ENCODE measurements at regions not wholly inside any gene's neighbourhood (a gene's known extent, or its start where the extent isn't known, plus 50 kb on each side); places are given as distances from the start of the nearest gene placed in this dataset.
A peak's percentile ranks its signal among the peaks of the same experiment; 100 is the strongest.

DNA sequence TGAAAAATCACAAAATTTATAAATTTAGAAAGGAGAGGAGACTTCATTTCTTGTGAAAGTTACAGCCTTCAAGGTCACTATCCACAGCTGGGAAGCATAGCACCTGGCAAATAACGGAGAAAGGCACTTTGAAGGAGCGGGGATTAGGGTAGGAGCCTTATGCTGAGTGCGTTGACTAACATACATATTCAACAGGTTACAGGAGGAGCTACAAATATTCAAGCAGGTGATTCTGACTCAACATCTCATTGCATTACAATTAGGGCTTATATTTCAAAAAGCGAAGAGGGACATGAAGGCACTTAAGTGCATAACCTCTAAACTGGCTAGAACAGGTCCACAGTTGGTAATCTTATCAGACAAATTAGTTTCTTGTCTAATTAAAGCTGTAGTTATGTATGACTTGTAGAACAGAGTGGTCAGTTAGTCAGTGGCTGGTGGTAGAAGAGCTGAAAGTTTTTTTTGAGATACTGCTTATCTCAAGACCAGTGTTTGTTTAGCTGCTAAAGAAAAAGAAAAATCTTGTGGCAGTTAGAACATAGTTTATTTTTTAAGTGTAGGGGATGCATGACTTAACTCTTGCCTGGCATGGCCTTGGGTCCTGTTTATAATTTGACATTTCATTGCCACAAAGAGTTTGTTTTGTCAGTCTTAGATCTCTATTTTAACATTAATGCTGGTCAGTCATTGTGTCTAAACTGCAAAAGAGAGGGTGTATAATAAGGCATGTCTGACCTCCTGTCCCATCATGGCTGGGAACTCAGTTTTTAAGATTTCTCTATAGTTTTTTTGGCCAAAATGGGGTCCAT lies 311.5 kb downstream of the DUSP10 start:
- DNase-seq (ENCODE audit: low read depth): no peak
- POLR2A ChIA-PET: no interaction called here

DNA sequence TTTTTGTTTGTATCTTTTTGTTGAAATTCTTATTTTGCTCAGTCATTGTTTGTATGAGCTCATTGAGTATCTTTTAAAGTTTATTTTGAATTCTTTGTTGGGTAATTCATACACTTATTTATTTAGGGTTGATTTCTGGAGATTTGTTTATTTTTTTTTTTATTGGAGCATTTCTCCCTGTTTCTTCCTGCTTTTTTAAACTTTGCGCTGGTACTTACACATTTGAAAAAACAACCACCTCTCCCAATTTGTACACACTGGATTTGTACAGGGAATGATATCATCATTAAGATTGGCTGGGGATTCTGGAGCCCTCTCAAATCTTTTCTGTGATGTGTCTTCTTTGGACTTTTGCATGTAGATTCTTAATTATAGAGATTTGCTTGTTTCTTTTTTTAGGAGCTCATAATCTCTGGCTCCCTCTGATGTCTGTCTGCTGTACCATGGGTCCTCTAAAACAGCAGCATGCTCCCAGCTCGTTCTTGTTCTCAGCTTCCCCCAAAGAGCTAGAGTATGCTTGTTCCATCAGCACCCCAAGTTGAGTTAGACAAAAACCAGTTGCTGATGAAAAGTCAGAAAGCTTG lies 310.7 kb downstream of the DUSP10 start:
- H3K4me3 ChIP-seq (ENCODE audit: low read depth, low read length): no peak overlapping the region
- H3K27me3 ChIP-seq (ENCODE audit: control insufficient read depth, insufficient read depth, low read length): no peaks in the 10 kb centered on the region
- POLR2A ChIA-PET: no interaction called here
- TF ChIP-seq, protein P1, sequence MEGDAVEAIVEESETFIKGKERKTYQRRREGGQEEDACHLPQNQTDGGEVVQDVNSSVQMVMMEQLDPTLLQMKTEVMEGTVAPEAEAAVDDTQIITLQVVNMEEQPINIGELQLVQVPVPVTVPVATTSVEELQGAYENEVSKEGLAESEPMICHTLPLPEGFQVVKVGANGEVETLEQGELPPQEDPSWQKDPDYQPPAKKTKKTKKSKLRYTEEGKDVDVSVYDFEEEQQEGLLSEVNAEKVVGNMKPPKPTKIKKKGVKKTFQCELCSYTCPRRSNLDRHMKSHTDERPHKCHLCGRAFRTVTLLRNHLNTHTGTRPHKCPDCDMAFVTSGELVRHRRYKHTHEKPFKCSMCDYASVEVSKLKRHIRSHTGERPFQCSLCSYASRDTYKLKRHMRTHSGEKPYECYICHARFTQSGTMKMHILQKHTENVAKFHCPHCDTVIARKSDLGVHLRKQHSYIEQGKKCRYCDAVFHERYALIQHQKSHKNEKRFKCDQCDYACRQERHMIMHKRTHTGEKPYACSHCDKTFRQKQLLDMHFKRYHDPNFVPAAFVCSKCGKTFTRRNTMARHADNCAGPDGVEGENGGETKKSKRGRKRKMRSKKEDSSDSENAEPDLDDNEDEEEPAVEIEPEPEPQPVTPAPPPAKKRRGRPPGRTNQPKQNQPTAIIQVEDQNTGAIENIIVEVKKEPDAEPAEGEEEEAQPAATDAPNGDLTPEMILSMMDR (IDR thresholded peaks at IDR 0.05; ENCODE audit: insufficient read depth, low read depth, low read length): peak; percentile 48
- H3K36me3 ChIP-seq (ENCODE audit: control insufficient read depth, insufficient read depth, low read length): no peaks in the 10 kb centered on the region
- CTCF ChIA-PET: interaction anchor here (0.5 to 8.0 kb wide), 25 partner anchors 9 to 1024 kb away, joined by 3 to 129 read pairs (median 3); no protein-coding TSS in a partner anchor
- no peak for DNase-seq (ENCODE audit: low read depth)

More for the DNA sequence above, 311.5 kb downstream of the DUSP10 start:
- Histone ChIP-seq H3K27me3 (ENCODE audit: control insufficient read depth, insufficient read depth, low read length) (no peaks in the 10 kb centered on the region), H3K36me3 (ENCODE audit: control insufficient read depth, insufficient read depth, low read length) (no peaks in the 10 kb centered on the region), H3K4me3 (ENCODE audit: low read depth, low read length) (no peak overlapping the region)
- TF ChIP-seq, protein P1 (IDR thresholded peaks at IDR 0.05; ENCODE audit: insufficient read depth, low read depth, low read length): no peak
- CTCF ChIA-PET: interaction anchor here (0.6 to 8.0 kb wide), 9 partner anchors 12 to 623 kb away, joined by 3 to 129 read pairs (median 4); no protein-coding TSS in a partner anchor

DNA sequence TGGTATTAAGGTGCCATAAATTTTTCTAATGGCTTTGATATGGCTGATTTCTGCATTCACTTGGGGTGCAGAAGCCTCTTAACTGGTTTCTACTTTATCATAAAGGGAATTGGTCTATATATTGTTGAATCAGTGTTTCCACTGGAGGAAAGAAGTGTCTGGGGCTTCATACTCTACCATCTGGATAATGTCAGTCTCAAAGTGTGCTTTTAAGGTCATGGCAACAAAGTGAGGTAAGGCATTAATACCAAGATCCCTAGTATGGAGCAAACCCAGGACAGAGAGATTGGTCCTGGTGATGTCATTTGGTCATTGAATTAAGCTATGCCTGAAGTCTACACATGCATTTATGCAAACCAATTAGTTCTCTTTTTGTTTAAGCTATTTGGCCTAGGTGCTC lies 309.9 kb downstream of the DUSP10 start:
- ChIA-PET CTCF (interaction anchor here (0.5 to 8.0 kb wide), 23 partner anchors 8 to 1023 kb away, joined by 3 to 129 read pairs (median 3); no protein-coding TSS in a partner anchor), POLR2A (no interaction called here)
- no peak for DNase-seq (ENCODE audit: low read depth)
- Histone ChIP-seq H3K36me3 (ENCODE audit: control insufficient read depth, insufficient read depth, low read length) (no peaks in the 10 kb centered on the region), H3K27me3 (ENCODE audit: control insufficient read depth, insufficient read depth, low read length) (no peaks in the 10 kb centered on the region), H3K4me3 (ENCODE audit: low read depth, low read length) (no peak overlapping the region)
- TF ChIP-seq, protein P1 (IDR thresholded peaks at IDR 0.05; ENCODE audit: insufficient read depth, low read depth, low read length): no peak

DNA sequence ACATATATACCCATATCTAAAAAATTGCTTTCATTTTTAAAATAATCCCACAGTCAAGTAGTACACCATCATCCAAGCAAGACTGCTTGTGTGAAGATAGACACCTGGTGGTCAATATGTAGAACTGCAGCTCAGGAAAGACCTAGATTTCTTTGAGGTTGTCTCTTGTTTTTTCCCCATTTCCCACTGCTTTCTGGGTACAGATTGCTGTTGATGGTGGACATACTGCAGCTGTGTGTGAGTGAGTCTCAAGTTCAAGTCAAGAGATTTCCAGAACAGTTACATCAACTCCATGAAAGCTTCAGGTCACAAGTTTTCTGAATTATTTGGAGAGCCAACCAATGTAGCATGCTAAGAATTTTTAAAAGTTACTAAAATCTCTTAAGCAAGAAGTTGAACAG lies 306.4 kb downstream of the DUSP10 start:
- no peak for DNase-seq (ENCODE audit: low read depth)
- Histone ChIP-seq H3K4me3 (ENCODE audit: low read depth, low read length) (no peak overlapping the region), H3K36me3 (ENCODE audit: control insufficient read depth, insufficient read depth, low read length) (no peaks in the 10 kb centered on the region), H3K27me3 (ENCODE audit: control insufficient read depth, insufficient read depth, low read length) (no peaks in the 10 kb centered on the region)
- ChIA-PET POLR2A (interaction anchor here (0.6 to 1.4 kb wide), 3 partner anchors 172 to 1237 kb away, joined by 3 read pairs; no protein-coding TSS in a partner anchor), CTCF (interaction anchor here (0.6 to 8.0 kb wide), 31 partner anchors 9 to 1020 kb away, joined by 3 to 129 read pairs (median 4); partner anchors contain the start of gene HLX)
- TF ChIP-seq, protein P1 (IDR thresholded peaks at IDR 0.05; ENCODE audit: insufficient read depth, low read depth, low read length): peak; percentile 86

DNA sequence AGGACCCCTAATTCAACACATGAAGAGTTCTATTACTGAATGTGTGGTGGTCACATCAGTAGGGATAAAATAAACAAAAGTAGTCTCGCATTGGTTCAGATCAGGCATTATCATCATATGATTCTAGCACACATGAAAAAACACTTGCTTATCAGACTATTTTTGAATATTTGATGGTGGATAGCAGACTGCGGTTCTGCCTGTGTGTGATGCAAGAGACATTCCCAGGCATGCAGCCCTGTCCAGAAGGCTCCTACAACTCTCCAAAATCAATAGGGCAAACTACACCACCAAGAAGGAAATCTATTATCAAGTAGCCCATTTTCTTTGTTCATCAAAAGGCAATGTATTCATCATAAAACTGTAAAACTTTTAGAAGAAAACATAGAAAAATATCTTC lies 304.7 kb downstream of the DUSP10 start:
- ChIA-PET POLR2A (no interaction called here), CTCF (no interaction called here)
- no peak for DNase-seq (ENCODE audit: low read depth)
- TF ChIP-seq, protein P1 (IDR thresholded peaks at IDR 0.05; ENCODE audit: insufficient read depth, low read depth, low read length): no peak
- Histone ChIP-seq H3K4me3 (ENCODE audit: low read depth, low read length) (no peak overlapping the region), H3K27me3 (ENCODE audit: control insufficient read depth, insufficient read depth, low read length) (no peaks in the 10 kb centered on the region), H3K36me3 (ENCODE audit: control insufficient read depth, insufficient read depth, low read length) (no peaks in the 10 kb centered on the region)

Data from BJ (cell line).